NB4 (cell line): ENCODE measurements at regions not wholly inside any gene's neighbourhood (a gene's known extent, or its start where the extent isn't known, plus 50 kb on each side); places are given as distances from the start of the nearest gene placed in this dataset.

Experiments used
- CTCF ChIP-seq: IDR thresholded peaks from one replicate; pipeline ENCODE4 v1.5.1; 2012; ENCODE audit warnings: low read depth, low read length
- POLR2A ChIP-seq: IDR thresholded peaks from 2 replicates; pipeline ENCODE4 v1.6.1; 2011; ENCODE audit warnings: mild to moderate bottlenecking; ENCODE audit not compliant: insufficient read length; ENCODE audit errors: extremely low read depth

- TF ChIP-seq CTCF: no peak
- no peak for TF ChIP-seq POLR2A
Measured at GRCh38 chr1:101463195-101463594, 226.4 kb downstream of the S1PR1 start.
